Germinal center (tissue), 1 donor: ENCODE measurements at regions not wholly inside any gene's neighbourhood (a gene's known extent, or its start where the extent isn't known, plus 50 kb on each side); places are given as distances from the start of the nearest gene placed in this dataset.
"Not testable (repeated sequence)": the region's sequence is repeated elsewhere in the genome, so short reads cannot be mapped to it uniquely, and the experiment has no call there.

ENCODE experiments used
- DNase-seq: peaks from one replicate; pipeline ENCODE4 v3.0.0; 2012; ENCODE audit warnings: mixed read lengths, low spot score

DNA sequence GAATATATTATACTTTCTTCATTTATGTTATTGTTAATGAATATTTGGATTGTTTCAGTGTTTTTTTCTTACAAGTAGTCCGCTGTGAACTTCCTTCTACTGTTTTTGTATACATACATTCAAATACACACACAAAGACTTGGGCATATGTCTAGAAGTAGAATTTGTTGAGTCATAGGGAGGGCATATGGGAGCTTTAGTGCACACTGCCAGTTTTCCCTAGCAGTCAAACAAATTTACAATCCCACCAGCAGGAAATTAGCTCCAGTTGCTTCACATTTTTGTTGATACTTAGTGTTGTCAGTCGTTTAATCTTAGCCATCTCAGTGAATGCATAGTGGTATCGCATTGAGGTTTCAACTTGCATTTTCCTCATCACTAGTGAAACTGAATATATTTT is 492.3 kb downstream of the DIPK2A start:
- no peak for DNase-seq

DNA sequence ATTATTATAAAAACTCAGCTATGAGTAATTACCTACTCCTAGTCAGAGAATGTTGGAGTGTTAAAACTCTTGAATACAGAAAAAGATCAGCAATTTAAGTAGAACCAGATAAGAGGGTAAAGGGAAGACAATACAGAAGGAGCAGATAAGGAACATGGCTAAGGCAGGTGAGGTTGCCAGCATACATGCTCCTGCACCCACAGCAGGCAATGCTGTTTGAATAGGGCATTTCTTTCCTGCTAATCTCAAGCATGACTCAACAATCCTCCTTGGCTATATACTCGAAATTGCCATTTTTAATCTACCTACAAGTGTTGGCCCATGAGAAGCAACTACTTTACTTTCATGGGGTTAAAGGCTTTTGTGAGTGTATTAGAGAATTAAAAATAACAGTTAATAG is 494.5 kb downstream of the DIPK2A start:
- DNase-seq = no peak

DNA sequence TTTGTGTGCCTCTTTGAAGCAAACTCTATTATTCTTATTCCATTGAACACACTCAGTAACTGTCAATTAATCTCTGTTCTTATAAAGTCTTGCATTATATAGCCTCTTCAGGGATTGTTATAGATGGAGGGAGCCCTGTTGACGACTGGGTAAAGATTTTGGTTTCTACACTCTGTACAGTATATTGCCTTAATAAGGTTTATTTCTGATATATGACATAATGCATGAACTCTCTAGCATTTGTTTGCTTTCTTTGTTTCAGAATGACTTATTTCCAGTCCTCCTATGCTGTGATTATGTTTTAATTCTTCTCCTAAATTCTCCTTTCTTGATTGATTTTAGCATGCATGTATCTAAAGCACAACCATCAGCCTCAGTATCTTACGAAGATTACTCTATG is 494.9 kb downstream of the DIPK2A start:
- DNase-seq = no peak

DNA sequence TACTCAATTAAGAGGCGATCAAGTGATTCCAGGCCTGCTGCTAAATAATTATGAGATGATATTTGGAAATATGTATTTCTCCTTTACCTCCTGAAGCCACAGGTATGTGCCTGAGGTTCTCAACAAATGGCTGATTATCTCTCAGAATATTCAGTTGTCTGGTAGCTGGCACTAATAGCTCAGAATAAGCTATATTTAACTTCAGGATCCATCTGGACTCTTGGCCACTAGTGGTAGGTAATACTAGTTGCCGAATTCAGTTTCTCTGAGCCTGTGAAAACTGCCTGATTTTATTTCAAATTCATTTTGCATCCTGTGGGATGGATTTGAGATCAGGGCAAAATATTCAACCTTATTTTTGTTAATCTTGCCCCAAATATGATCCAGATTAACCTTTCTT is 499.0 kb downstream of the DIPK2A start:
- no peak for DNase-seq

DNA sequence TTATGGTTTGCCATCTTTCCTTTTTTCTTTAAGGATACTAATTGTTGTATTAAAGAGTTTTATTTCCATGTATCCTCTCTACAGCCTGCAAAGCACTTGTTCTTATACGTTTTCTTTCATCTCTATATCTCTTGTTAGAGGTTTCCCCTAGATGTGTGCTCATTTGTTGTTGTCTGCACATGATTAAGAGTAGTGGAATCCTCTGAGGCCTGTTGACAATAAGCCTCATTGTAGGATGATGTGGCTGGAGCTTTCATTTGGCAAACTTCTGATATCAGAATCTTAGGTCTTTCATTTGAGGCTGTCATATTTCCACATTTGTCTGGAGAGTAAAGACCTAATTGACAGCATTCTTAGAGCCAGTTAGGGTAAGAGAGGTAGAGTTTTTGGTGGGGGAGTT is 506.0 kb downstream of the DIPK2A start:
- DNase-seq = no peak

DNA sequence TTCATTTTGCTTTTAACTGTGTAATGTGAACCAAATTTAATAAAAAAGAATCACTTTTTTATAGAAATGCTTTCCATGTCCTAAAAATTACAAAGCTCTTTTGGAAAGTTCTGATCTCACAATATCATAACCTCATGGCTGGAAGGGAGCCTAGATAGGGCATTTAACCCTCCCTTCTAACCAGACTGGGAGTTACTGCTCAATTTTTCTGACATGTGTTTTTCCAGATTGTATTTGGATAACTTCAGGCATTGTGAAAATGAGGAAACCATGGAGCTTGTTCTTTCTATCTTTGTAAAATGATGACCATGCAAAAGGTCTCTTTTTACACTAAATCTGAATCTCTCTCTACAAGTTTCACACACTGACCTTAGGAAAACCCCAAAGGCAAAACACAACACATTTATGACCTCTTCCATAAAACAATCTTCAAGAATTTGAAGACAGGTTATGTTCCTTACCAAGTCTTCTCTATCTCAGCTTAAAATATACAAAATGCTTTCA is 508.8 kb downstream of the DIPK2A start:
- no peak for DNase-seq

DNA sequence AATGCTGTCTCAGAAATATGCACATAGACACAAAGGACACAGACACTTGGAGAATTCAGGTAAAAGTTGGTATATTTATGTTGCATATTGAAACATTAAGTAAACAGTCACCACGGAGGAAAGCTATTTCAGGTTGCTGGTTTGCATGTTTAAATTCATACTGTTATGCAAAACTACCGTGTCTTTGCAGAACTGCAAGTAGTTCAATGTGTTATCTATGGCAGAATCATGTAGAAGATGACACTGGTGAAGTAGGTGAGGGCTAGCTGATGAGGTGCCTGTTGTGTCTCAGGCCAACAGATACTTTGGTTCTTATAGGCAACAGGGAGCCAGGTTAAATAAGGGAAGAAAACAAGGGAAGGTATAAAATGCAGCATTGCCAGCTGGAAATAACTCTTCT is 511.3 kb downstream of the DIPK2A start:
- peak; percentile 5 for DNase-seq

DNA sequence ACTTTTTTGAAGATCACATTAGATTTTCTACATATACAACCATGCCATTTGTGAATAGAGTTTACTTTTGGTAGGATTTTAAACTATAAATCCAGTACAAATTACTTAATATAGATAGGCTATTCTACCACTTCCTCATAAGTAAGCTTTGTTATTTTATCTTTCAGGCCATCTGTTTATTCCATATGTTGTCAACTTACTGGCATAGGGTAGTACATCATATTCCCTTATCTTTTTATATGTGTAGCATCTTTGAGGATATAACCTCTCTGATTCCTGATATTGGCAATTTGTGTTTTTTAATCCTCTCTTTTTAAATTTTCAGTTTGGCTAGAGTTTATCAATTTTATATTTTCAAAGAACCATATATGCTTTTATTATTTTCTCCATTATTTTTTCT is 515.4 kb downstream of the DIPK2A start:
- DNase-seq = no peak

DNA sequence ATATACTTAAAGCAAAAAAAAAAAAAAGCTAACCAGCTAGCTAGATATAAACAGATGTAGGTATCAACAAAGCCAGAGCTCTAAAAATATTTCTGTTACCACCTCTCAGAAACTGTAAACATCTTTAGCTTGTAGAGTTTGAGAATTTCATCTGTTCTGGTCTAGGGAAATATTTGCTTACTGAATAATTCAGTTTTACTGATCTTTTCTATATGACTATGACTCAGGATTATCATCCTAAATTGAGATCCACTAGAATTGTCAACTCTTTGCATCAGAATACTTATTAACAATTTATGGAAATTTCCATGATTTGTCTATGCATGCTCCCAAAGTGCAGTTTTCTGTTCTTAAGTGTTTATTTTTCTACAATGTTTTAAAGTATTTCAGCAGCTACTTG is 517.3 kb downstream of the DIPK2A start:
- DNase-seq = no peak

DNA sequence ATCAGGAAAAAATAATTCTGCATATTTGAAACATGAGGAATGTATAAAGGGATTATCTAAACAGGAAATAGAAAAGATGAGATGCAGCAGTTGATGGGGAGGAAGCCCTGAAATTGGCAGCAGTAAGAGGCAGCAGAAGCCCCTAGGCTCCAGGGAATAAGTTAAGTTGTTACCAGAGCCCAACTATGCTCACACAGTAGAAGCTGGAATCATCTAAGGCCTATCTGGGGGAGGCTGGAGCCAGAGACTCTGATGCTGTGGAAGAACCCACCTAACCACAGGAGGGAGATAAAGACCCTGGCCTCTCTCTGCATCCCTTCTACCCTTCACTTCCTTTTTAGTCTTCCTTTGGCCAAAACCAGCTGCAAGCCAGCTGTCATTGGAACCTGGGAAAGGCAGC is 519.7 kb downstream of the DIPK2A start:
- no peak for DNase-seq

DNA sequence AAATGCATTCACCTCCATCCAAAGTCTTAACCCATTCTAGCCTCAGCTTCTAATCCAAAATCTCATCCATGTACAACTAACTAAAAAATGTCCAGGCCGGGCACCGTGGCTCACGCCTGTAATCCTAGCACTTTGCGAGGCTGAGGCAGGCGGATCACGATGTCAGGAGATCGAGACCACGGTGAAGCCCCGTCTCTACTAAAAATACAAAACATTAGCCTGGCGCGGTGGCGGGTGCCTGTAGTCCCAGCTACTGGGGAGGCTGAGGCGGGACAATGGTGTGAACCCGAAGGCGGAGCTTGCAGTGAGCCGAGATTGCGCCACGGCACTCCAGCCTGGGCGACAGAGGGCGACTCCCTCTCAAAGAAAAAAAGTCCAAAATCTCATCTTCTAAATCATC is 523.0 kb downstream of the DIPK2A start:
- not testable (repeated sequence) for DNase-seq

DNA sequence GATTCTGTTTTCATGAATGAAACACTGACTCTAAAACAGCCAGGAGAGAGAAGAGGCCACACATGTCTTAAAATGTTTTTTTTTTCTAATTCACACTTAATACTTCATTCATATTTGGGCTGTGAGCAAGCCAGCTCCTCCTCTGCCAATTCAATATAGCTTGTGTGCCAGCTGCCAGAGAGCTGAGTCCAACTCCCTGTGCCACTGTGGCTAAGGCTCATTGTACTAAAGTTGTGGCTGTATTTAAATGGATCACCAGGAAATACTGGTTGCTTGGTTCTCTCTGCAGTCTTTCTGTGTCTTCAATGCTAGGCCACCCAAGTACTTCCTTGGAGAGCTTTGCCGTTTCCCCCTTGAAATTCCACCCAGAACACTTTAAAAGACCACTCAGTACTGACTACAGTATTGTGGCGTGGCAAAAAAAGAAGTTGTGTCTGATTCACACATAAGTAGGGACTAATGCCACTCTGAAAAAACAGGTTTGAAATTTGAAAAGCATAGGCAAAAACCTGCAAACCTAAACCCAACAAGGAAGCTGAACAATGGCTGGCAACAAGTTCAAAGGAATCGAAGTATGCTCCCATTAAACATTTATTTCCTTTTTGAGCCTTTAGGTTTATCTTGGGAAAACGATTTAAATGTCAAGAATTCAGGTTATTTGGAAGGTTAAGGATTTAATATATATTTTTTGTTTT is 524.7 kb downstream of the DIPK2A start:
- no peak for DNase-seq

DNA sequence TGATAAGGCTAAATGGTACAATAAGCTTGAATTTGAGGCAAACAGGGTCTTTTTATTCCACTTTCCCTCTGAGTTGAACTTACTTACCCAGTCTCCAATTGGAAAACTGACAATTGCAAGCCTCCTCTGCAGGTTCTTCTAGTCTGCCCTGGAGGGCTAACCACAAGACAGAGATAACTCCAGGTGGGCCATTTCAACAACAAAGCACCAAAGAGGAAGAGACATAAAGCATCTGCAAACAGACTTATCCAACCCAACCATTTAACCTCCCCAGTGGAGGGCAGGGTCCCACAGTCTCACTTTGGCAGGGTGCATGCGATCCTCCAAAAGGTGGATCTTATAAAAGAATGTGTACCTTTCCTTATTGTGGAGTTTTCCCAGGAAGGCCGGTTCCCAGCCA is 525.8 kb downstream of the DIPK2A start:
- DNase-seq = no peak

DNA sequence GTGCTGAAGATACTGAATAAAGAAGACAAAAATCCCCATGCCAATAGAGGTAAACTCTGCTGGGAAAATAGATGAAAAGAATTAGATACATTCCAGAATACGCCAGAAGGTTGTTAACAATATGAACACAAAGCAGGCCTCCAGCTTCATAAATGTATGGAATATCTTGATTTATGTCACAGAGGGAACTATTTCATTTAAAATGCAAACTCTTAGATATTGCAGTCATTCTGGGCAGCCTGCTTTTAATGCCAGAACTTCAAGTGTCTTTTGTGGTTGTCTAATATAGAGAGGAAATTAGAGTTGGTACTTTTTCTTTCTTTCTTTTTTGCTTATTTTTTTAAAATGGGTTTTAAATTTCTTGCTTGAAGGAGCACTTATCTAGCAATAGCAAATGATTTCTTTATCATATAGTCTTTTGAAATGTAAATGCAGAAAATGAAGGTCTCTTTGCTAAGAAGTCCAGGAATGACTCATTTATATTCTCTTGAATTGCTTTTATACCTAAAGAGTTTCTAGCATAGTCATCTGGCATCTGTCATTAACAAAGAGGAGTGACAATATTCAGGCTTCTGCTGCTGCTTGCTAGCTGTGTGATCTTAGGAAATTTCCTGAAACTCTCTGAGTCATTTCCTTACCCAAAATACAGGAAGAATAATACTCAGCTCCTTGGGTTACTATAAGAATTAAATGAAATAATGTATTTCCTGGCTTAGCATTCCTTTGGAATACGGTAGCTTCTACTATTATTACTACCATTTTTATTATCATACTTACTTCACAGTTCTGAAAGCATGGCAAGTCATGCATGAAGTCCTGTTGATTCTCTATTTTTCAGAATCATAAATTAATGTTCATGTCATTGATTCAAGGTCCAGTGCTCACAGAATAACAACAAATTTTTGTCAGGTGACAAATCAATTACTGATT is 527.6 kb downstream of the DIPK2A start:
- DNase-seq = no peak

DNA sequence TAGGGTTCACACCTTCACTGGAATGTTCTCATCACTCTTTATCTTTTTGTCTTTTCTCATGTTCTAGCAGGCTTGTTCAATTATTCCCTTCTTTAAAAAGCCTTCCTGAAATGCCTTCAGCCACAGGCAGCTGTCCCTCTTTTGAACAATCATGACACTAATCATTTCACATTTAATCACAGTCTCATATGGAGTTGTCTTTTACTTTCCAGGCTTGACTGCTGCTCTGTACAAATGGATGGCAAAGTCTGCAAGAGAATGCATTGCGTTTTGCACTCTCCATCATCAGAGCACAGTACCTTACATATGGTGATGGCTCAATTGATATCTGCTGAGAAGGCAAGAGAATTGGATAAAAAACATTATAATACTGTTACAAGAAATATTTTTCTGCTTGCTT is 529.8 kb downstream of the DIPK2A start:
- DNase-seq = no peak

DNA sequence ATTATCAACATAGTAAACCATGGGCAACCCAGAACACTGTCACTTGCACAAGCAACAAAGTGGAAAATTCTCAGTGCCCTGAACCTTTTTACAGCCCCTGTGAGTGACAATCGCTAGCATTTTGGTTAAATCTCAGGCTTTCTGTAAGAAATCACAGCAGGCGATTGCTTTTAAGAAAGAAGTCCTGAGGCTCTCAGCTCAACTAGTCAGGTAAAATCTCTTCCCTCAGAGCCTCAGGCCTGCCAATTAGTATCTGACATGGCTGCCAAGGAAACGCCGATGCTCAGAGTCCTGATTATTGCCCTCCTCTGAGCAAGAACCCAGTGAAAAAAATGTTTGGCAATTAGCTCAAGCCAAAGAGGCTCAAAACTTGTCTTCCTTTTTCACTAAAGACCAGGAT is 530.8 kb downstream of the DIPK2A start:
- DNase-seq = no peak

DNA sequence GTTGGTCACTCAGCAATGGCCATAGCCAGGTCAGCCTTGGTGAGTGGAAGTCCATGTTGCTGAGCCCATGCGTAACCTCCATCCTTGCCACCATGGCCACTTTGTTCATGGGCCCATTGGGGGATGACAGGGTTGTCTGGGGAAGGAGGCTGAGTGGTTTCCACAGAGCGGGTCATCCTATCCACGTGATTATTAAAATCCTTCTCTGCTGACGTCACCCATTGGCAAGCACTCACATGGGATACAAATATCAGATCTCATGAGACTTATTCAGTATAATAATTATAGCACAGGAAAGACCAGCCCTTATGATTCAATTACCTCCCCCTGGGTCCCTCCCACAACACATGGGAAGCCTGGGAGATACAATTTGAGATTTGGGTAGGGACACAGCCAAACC is 534.8 kb downstream of the DIPK2A start:
- DNase-seq = not testable (repeated sequence)

DNA sequence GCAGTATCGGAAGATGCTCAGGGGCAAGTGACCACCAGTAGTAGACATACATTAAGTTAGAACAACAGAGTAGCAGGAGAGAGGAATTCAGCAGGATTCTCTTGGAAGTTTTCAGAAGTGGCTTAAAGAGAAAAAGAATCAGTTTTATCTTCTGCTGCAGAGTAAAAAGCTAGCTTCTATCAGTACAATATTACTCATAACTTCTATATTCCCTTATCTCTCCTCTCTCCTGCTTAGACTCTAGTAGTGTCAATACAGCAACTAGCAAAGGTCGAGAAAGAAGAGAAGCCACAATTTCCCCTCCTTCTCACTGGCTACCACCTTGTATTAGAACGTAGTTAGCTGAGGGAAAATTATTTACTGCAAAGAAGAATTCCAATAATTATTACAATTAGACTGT is 539.7 kb downstream of the DIPK2A start:
- DNase-seq = no peak

DNA sequence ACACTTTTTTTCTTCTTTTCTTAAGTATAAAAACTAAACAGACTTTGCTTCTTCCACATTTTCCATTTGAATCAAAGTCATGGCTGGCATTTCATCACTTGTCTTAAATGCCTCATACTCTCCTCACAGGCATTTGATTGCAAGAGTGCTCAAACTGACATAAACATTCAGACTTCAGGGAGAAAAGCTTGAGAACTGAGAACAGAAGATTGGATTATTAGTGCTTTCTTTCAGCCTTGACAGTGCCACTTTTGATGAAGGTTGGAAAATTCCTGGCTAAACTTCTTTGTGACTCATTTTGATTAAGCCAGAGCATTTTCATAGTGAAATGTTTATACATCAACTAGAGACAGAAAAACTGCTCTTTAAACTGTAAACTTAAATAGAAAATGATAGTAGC is 544.4 kb downstream of the DIPK2A start:
- no peak for DNase-seq

DNA sequence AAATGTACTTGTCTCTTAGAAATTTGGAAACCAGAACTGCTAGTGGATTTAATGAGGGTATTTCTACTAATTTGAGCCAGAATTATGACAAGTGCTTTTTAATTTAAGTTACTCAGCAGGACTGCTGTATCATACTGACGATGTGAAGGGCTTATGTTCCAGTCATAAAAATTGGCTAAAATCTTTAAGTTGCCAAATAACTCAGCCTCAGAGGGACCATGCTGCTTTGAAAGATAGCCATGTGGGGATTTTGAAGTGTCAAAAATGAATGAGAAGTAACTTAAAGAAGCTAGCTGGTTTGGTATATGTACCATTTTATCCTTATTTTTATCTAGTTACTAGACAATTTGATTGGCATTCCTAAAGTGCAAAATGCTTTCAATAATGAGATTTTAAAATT is 545.0 kb downstream of the DIPK2A start:
- no peak for DNase-seq

DNA sequence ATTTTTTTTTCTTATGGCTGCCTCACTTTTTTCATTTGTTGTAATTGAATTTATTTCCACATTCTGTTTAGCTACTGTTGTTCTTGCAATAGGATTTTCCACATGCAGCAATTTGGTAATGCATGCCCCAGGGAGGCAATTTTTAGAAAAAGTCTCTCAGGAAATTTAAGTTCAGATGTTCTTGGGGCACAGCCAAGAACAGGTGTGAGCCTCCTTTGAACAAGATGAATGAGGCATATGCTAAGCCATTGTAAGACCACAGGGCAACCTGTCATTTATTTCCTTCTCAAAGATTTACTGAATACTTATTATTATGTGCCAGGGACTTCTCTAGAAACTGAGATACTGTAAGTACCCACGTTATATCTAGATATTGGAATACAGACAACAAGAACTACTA is 549.5 kb downstream of the DIPK2A start:
- DNase-seq = no peak

DNA sequence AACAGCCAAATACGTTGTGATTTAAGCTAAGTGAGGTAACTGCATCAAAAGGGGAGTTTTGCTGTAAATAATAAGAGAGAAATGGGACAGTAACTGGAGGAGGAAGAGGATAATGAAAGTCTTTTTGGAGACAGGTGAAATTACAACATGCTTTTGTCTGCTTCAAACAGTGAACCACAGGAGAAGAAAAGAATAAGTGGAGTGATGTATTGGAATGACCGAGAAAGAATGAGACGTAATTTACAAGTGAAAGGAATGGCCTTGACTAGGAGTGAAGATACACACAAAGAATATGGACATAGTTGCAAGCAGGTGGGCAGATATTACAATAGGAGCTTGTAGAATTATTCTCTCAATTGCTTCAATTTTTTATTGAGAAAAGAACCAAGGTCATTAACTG is 550.8 kb downstream of the DIPK2A start:
- DNase-seq = no peak

DNA sequence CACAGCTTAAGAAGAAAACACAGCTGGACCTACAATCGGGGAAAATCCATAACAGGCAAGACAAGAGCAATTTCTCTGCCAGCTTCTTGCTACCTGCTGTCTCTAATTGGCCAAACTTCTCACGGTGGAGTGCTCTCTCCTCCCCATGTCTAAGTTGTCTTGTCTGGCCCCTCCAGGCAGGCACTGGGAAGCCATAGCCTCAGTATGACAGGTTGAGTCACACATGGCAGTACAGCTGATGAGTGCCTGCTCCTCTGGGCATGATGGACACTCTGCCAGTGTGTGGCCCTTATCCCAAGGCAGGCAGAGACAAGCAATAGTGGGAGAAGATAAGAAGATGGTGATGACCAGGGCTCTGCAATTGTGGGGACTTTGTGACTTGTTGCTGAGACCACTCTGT is 551.8 kb downstream of the DIPK2A start:
- DNase-seq = no peak
